Fibroblast of lung (primary cell): ENCODE measurements at regions not wholly inside any gene's neighbourhood (a gene's known extent, or its start where the extent isn't known, plus 50 kb on each side); places are given as distances from the start of the nearest gene placed in this dataset.

Source experiments
- CTCF ChIP-seq, 2 donors: IDR thresholded peaks in 1 of 2; conservative IDR thresholded peaks in 1 of 2; 1 replicate in 1 of 2; 2 replicates in 1 of 2; pipeline ENCODE4 v1.5.1; 2011 to 2012; ENCODE audit warnings: low read length in 2 of 2, control low read depth in 1 of 2, inconsistent platforms in 1 of 2, low read depth in 1 of 2, mild to moderate bottlenecking in 1 of 2
- EZH2 ChIP-seq: IDR thresholded peaks from 2 replicates; pipeline ENCODE4 v1.5.1; 2012; ENCODE audit warnings: low read length, control low read depth, mild to moderate bottlenecking; ENCODE audit errors: missing control alignments

GRCh38 chr18:24785019-24785418 is 324.6 kb downstream of the HRH4 start:
- TF ChIP-seq CTCF (conservative IDR thresholded peaks at IDR 0.05 in 1 of 2, IDR thresholded peaks at IDR 0.05 in 1 of 2; ENCODE audit: low read depth in 1 of 2, low read length in 2 of 2) (no peak), EZH2 (no peak)
